PC-3 (cell line): ENCODE measurements at regions not wholly inside any gene's neighbourhood (a gene's known extent, or its start where the extent isn't known, plus 50 kb on each side); places are given as distances from the start of the nearest gene placed in this dataset.

ENCODE experiments used
- CTCF ChIP-seq: fragments of 300-600 bp; sonication (generic); conservative IDR thresholded peaks from 2 replicates; pipeline ENCODE4 v1.5.1; 2017; ENCODE audit warnings: antibody characterized with exemption, low read depth, mild to moderate bottlenecking, low read length
- EZH2 ChIP-seq: fragments of 300-600 bp; sonication (generic); IDR thresholded peaks from one replicate; pipeline ENCODE4 v1.6.1; 2017; ENCODE audit warnings: antibody characterized with exemption, mild to moderate bottlenecking, low read length; ENCODE audit not compliant: unreplicated experiment
- EZH2phosphoT487 ChIP-seq: fragments of 300-600 bp; sonication (generic); IDR thresholded peaks from 2 replicates; pipeline ENCODE4 v1.6.1; 2018; ENCODE audit warnings: mild to moderate bottlenecking, antibody characterized with exemption, low read length, borderline replicate concordance

GRCh38 chr10:9828110-9828509 is 1189.6 kb upstream of the CELF2 start:
- TF ChIP-seq CTCF (no peak), EZH2 (no peak), EZH2phosphoT487 (no peak)
